ENCODE measurements at regions not wholly inside any gene's neighbourhood (a gene's known extent, or its start where the extent isn't known, plus 50 kb on each side); places are given as distances from the start of the nearest gene placed in this dataset.

GRCh38 chr18:47410139-47410538 lies 158.7 kb upstream of the SKOR2 start:
- H3K27ac ChIP-seq, result no peak overlapping the region
- TF ChIP-seq, protein P1, sequence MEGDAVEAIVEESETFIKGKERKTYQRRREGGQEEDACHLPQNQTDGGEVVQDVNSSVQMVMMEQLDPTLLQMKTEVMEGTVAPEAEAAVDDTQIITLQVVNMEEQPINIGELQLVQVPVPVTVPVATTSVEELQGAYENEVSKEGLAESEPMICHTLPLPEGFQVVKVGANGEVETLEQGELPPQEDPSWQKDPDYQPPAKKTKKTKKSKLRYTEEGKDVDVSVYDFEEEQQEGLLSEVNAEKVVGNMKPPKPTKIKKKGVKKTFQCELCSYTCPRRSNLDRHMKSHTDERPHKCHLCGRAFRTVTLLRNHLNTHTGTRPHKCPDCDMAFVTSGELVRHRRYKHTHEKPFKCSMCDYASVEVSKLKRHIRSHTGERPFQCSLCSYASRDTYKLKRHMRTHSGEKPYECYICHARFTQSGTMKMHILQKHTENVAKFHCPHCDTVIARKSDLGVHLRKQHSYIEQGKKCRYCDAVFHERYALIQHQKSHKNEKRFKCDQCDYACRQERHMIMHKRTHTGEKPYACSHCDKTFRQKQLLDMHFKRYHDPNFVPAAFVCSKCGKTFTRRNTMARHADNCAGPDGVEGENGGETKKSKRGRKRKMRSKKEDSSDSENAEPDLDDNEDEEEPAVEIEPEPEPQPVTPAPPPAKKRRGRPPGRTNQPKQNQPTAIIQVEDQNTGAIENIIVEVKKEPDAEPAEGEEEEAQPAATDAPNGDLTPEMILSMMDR (IDR thresholded peaks at IDR 0.05), result no peak
- no peak for TF ChIP-seq ZFX (IDR thresholded peaks at IDR 0.05; ENCODE audit: borderline replicate concordance)

DNA sequence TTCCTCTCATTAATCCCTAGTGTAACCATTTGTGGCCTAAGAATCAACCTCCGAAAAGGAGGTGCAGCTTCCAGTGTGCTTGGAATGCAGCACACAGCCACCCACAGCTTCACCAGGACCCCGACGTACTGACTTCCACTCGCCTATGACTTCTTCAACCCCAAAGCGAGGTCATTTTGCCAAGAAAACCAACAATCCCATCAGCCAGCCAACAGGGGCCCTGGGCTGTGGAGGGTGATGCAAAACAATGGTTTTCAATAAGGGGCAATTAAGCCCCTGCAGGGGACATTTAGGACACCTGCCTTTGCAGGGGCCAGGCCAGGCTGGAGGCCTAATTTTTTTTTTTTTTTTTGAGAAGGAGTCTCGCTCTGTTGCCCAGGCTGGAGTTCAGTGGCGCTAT lies 158.1 kb upstream of the SKOR2 start:
- TF ChIP-seq, protein P1 (IDR thresholded peaks at IDR 0.05), result no peak
- no peak overlapping the region for H3K27ac ChIP-seq

DNA sequence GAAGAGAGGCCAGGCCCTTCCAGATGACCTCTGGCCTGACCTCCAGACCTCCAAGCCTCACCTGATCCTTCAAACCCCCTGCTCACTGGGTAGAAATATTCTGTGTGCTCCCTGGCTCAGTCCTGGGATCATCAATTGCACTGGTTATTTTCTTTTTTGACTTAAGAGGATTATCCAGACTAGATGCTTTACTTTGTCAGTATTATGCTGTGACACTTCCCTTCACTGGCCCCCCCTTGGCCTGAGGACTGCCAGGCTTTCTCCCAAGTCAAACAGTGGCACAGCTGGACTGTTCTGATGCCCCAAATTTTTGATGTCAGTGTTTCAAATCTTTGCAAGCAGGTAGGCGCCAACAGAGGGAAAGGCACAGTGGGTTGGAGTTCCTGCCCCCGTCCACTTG lies 156.3 kb upstream of the SKOR2 start:
- TF ChIP-seq, protein P1 (IDR thresholded peaks at IDR 0.05), result no peak
- TF ChIP-seq ZFX (IDR thresholded peaks at IDR 0.05; ENCODE audit: borderline replicate concordance), result no peak
- no peak overlapping the region for H3K27ac ChIP-seq

- no peak for TF ChIP-seq ZFX (IDR thresholded peaks at IDR 0.05; ENCODE audit: borderline replicate concordance)
- TF ChIP-seq, protein P1 (IDR thresholded peaks at IDR 0.05), result no peak
- no peak overlapping the region for H3K27ac ChIP-seq
Observed at GRCh38 chr18:47404845-47405244, 153.4 kb upstream of the SKOR2 start.

GRCh38 chr18:47403949-47404348 lies 152.5 kb upstream of the SKOR2 start:
- H3K27ac ChIP-seq, result no peak overlapping the region

DNA sequence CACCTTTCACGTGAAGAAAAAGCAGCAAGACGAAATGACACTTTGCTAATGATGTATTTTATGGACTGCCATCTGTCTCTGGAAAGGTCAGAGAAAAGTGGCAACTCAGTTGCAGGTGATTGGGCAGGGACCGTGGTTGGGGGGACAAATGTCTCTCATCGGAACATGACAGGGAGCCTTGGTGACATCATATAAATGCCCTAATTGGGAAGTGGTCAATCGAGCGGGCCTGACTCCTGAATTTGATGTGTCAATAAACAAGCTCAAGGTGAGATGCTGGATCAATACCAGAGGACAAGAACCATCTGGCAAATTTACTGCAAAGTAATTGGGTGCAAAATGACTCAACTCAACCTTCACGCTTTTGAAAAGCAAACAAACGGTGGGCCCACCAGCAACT lies 151.9 kb upstream of the SKOR2 start:
- TF ChIP-seq ZFX (IDR thresholded peaks at IDR 0.05; ENCODE audit: borderline replicate concordance), result no peak
- TF ChIP-seq, protein P1 (IDR thresholded peaks at IDR 0.05), result no peak
- H3K27ac ChIP-seq, result no peak overlapping the region

More at GRCh38 chr18:47403949-47404348, 152.5 kb upstream of the SKOR2 start:
- TF ChIP-seq, protein P1 (IDR thresholded peaks at IDR 0.05), result no peak
- TF ChIP-seq ZFX (IDR thresholded peaks at IDR 0.05; ENCODE audit: borderline replicate concordance), result no peak

DNA sequence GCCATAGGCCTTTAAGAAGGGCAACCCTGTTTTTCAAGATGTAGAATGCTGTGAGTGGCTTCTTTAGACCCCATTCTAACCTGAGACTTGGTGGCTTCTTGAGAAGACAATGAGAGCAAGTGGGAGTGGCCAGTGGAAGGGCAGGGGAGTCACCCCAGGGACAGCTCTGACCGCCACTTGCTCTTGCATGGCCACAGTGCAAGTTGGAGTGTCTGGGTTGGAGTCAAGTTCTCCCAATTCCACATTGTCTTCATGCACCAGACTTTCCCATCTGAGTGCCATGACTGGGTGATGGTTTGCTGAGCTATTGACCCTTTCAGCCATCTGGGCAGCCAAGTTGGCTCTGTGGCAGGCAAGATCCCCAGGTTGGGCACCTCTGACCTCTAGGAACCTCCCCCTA lies 148.0 kb upstream of the SKOR2 start:
- H3K27ac ChIP-seq, result no peak overlapping the region
- no peak for TF ChIP-seq ZFX (IDR thresholded peaks at IDR 0.05; ENCODE audit: borderline replicate concordance)

GRCh38 chr18:47397671-47398319 lies 146.3 kb upstream of the SKOR2 start:
- no peak for TF ChIP-seq ZFX (IDR thresholded peaks at IDR 0.05; ENCODE audit: borderline replicate concordance)
- TF ChIP-seq, protein P1 (IDR thresholded peaks at IDR 0.05), result peak; percentile 53
- no peak overlapping the region for H3K27ac ChIP-seq
